Panc1 (cell line): ENCODE measurements at regions not wholly inside any gene's neighbourhood (a gene's known extent, or its start where the extent isn't known, plus 50 kb on each side); places are given as distances from the start of the nearest gene placed in this dataset.

Experiments
- ATAC-seq: fragments of 200-7000 bp; cut with Tn5 transposase; 2 replicates; pipeline ENCODE4 v1.9.1; 2020; ENCODE audit warnings: mild to moderate bottlenecking, moderate library complexity
- BruUV-seq: library from RNA; stranded (reverse); fragments of 400-500 nt; replicated peaks from 2 replicates; lab custom pipeline; 2021; lab: Mats Ljungman, UMichigan
- CTCF ChIA-PET: fragments of 300-600 bp; sonication (Branson Sonifier 250); formaldehyde crosslinking; loops from one replicate; lab custom pipeline; 2022; ENCODE audit warnings: antibody characterized with exemption; lab: Charles Lee
- POLR2A ChIA-PET: fragments of 300-600 bp; sonication (Branson Sonifier 250); formaldehyde crosslinking; loops from one replicate; lab custom pipeline; 2022; ENCODE audit warnings: antibody characterized with exemption; lab: Charles Lee
- DNase-seq: peaks from one replicate; pipeline ENCODE4 v3.0.0-alpha.2; 2010; ENCODE audit warnings: low read depth, low spot score
- H3K27ac ChIP-seq: 2 replicates; pipeline ENCODE4 v1.5.1; 2011; ENCODE audit warnings: mild to moderate bottlenecking, low read length, inconsistent platforms
- H3K27me3 ChIP-seq: fragments of 200-500 bp; sonication (Bioruptor generic); 2 replicates; pipeline ENCODE4 v1.6.0; 2014; ENCODE audit warnings: low read length, inconsistent platforms; ENCODE audit not compliant: control insufficient read depth, insufficient read depth
- H3K36me3 ChIP-seq: fragments of 200-500 bp; sonication (Bioruptor generic); 2 replicates; pipeline ENCODE4 v1.5.1; 2014; ENCODE audit warnings: inconsistent platforms, mild to moderate bottlenecking, low read length, moderate library complexity; ENCODE audit not compliant: control insufficient read depth, insufficient read depth
- H3K4me1 ChIP-seq: 2 replicates; pipeline ENCODE4 v1.5.1; 2011; ENCODE audit warnings: inconsistent platforms, mild to moderate bottlenecking, low read length, moderate library complexity; ENCODE audit not compliant: control insufficient read depth, insufficient read depth
- H3K4me3 ChIP-seq, 2 experiments: 2 replicates each; pipeline ENCODE4 v1.5.1; 2011 to 2012; ENCODE audit warnings: low read depth in 2 of 2, low read length in 2 of 2, mild to moderate bottlenecking in 2 of 2, inconsistent platforms in 1 of 2, moderate library complexity in 1 of 2
- H3K9me3 ChIP-seq: fragments of 200-500 bp; sonication (Bioruptor generic); 2 replicates; pipeline ENCODE4 v1.5.1; 2014; ENCODE audit warnings: low read depth, mild to moderate bottlenecking, inconsistent platforms, low read length, moderate library complexity; ENCODE audit not compliant: control insufficient read depth, insufficient read depth
- CTCF ChIP-seq: fragments of 450-650 bp; IDR thresholded peaks from 2 replicates; pipeline ENCODE4 v1.5.1; 2017; ENCODE audit warnings: mild to moderate bottlenecking
- POLR2AphosphoS5 ChIP-seq: IDR thresholded peaks from 2 replicates; pipeline ENCODE4 v1.6.1; 2012; ENCODE audit warnings: mild to moderate bottlenecking, low read depth, low read length, moderate library complexity
- REST ChIP-seq, 2 experiments: IDR thresholded peaks; 2 replicates each; pipeline ENCODE4 v1.6.1; 2011 to 2012; ENCODE audit warnings: low read depth in 2 of 2, control low read depth in 1 of 2, low read length in 1 of 2, mild to moderate bottlenecking in 1 of 2, moderate library complexity in 1 of 2; ENCODE audit not compliant: insufficient read depth in 1 of 2
- SIN3A ChIP-seq: IDR thresholded peaks from 2 replicates; pipeline ENCODE4 v1.6.1; 2012; ENCODE audit warnings: low read depth, mild to moderate bottlenecking, low read length, moderate library complexity, borderline replicate concordance; ENCODE audit not compliant: insufficient read depth
- TCF7L2 ChIP-seq: IDR thresholded peaks from 2 replicates; pipeline ENCODE4 v1.6.1; 2011; ENCODE audit warnings: mild to moderate bottlenecking, low read depth, low read length, inconsistent platforms
- in situ Hi-C: cut with HindIII; loops from 2 replicates; pipeline ENCODE4 v1.10.0; 2016; ENCODE audit warnings: low sequenced_read_pairs, low pct_unique_long_range_greater_than_20kb
- intact Hi-C: fragments of 100-400 bp; cut with micrococcal nuclease; formaldehyde crosslinking; loops from one replicate; pipeline ENCODE4 v1.10.0; 2022; ENCODE audit not compliant: unreplicated experiment

GRCh38 chr12:125463386-125463785 lies 398.2 kb downstream of the AACS start:
- no peaks in the 10 kb centered on the region for H3K9me3 ChIP-seq

GRCh38 chr12:125467363-125467762 lies 402.1 kb downstream of the AACS start:
- Histone ChIP-seq H3K4me1 (no peaks in the 10 kb centered on the region), H3K27ac (no peak overlapping the region), H3K36me3 (no peaks in the 10 kb centered on the region), H3K9me3 (no peaks in the 10 kb centered on the region), H3K4me3 (no peak overlapping the region), H3K27me3 (no peaks in the 10 kb centered on the region)
- BruUV-seq, result no TSS peak
- in situ Hi-C loops, result no loop called here
- ATAC-seq, result no peak
- TF ChIP-seq POLR2AphosphoS5, result no peak
- TF ChIP-seq SIN3A, result no peak
- no peak for TF ChIP-seq CTCF
- no peak for TF ChIP-seq REST (IDR thresholded peaks at IDR 0.05; ENCODE audit: insufficient read depth in 1 of 2, low read depth in 2 of 2, low read length in 1 of 2)
- TF ChIP-seq TCF7L2, result no peak
- intact Hi-C loops, result no loop called here
- ChIA-PET POLR2A (no interaction called here), CTCF (no interaction called here)
- no peak for DNase-seq

More at GRCh38 chr12:125463386-125463785, 398.2 kb downstream of the AACS start:
- CTCF ChIA-PET, result no interaction called here
- no peaks in the 10 kb centered on the region for H3K4me1 ChIP-seq
- no peak for DNase-seq
- H3K27me3 ChIP-seq, result no peaks in the 10 kb centered on the region
- intact Hi-C loops (no loop called here), in situ Hi-C loops (no loop called here)
- POLR2A ChIA-PET, result no interaction called here
- H3K27ac ChIP-seq, result no peak overlapping the region
- TF ChIP-seq POLR2AphosphoS5 (no peak), CTCF (no peak), REST (IDR thresholded peaks at IDR 0.05; ENCODE audit: insufficient read depth in 1 of 2, low read depth in 2 of 2, low read length in 1 of 2) (no peak), TCF7L2 (no peak), SIN3A (no peak)
- no peak overlapping the region for H3K4me3 ChIP-seq
- no peak for ATAC-seq
- H3K36me3 ChIP-seq, result no peaks in the 10 kb centered on the region
- BruUV-seq, result no TSS peak
